ENCODE measurements at regions not wholly inside any gene's neighbourhood (a gene's known extent, or its start where the extent isn't known, plus 50 kb on each side); places are given as distances from the start of the nearest gene placed in this dataset.

GRCh38 chr5:87185838-87186237 is 81.8 kb upstream of the RASA1 start:
- Histone ChIP-seq H3K9me1 (ENCODE audit: insufficient read depth, low read length) (no peaks in the 10 kb centered on the region; the same call in 1 of the 2 replicates), H4K20me1 (ENCODE audit: insufficient read depth, low read length) (no peaks in the 10 kb centered on the region), H3K9ac (ENCODE audit: low read depth, low read length) (no peak overlapping the region), H2BK120ac (ENCODE audit: low read depth, low read length) (no peak overlapping the region), H4K91ac (ENCODE audit: insufficient read depth, low read depth, low read length) (no peak overlapping the region), H3K14ac (replicated peaks; ENCODE audit: low read depth, low read length) (peak overlapping the region; percentile 27; the same call in 1 of the 2 replicates), H3K79me1 (ENCODE audit: low read depth in 1 of 2, low read length in 2 of 2) (no peaks in the 10 kb centered on the region), H3K4me2 (ENCODE audit: low read depth, low read length) (no peak overlapping the region), H3K27ac (ENCODE audit: insufficient read depth, low read length) (no peak overlapping the region), H3K18ac (ENCODE audit: low read depth, low read length) (no peak overlapping the region), H4K5ac (ENCODE audit: low read depth, low read length) (no peak overlapping the region), H2BK5ac (ENCODE audit: low read depth, low read length, poor library complexity, severe bottlenecking) (no peak overlapping the region), H3K4me1 (ENCODE audit: control insufficient read depth, insufficient read depth, low read length) (no peaks in the 10 kb centered on the region), H3K27me3 (ENCODE audit: control insufficient read depth, insufficient read depth, low read length) (no peaks in the 10 kb centered on the region), H3K4ac (ENCODE audit: low read depth, low read length) (no peak overlapping the region), H4K8ac (ENCODE audit: low read depth in 2 of 2, low read length in 2 of 2) (no peak overlapping the region), H2BK15ac (ENCODE audit: low read depth, low read length) (no peak overlapping the region), H3K4me3 (ENCODE audit: insufficient read depth, low read depth, low read length) (no peak overlapping the region), H2AK5ac (ENCODE audit: low read depth, low read length) (no peak overlapping the region), H3K36me3 (ENCODE audit: control insufficient read depth, insufficient read depth, low read length) (no peaks in the 10 kb centered on the region), H3K56ac (ENCODE audit: extremely low read depth, insufficient read depth, low read length) (no peak overlapping the region), H2AFZ (replicated peaks; ENCODE audit: low read length, poor library complexity) (no peak overlapping the region), H2BK20ac (ENCODE audit: low read depth, low read length) (no peak overlapping the region), H3K23ac (ENCODE audit: low read depth, low read length) (no peak overlapping the region), H3K9me3 (ENCODE audit: control insufficient read depth, insufficient read depth, low read length) (no peaks in the 10 kb centered on the region), H2AK9ac (replicated peaks; ENCODE audit: low read depth, low read length, poor library complexity) (no peak overlapping the region)
- DNase-seq = no peak
- ATAC-seq (ENCODE audit: low read depth) = no peak
- no TSS peak for BruUV-seq (replicated peaks)
- in situ Hi-C loops (cut with MboI; ENCODE audit: low sequenced_read_pairs) (no loop called here), dilution Hi-C loops (cut with HindIII; ENCODE audit: low sequenced_read_pairs, unreplicated experiment) (no loop called here), intact Hi-C loops (cut with micrococcal nuclease) (no loop called here)
- TF ChIP-seq POLR2A (IDR thresholded peaks at IDR 0.05; ENCODE audit: low read depth, low read length) (no peak), USF2 (IDR thresholded peaks at IDR 0.05; ENCODE audit: low read depth, low read length) (no peak)
- POLR2A ChIA-PET (ENCODE audit: unreplicated experiment) = no interaction called here
- WGBS, 2 experiments (ENCODE audit: extremely low coverage in 2 of 2, insufficient read length in 1 of 2) = 86% methylated on average over 1 of the region's 3 CpGs; no CpG with 5 or more reads in 1 of the 2 experiments
- CTCF ChIA-PET = no interaction called here
